ENCODE measurements at regions not wholly inside any gene's neighbourhood (a gene's known extent, or its start where the extent isn't known, plus 50 kb on each side); places are given as distances from the start of the nearest gene placed in this dataset.
A peak's percentile ranks its signal among the peaks of the same experiment; 100 is the strongest.
"Not testable (repeated sequence)": the region's sequence is repeated elsewhere in the genome, so short reads cannot be mapped to it uniquely, and the experiment has no call there.

- DNase-seq (ENCODE audit: low read depth) = no peak
These were observed 656.9 kb upstream of the MIR17HG start for GRCh38 chr13:90690458-90691080.

- peak; percentile 83 for DNase-seq (ENCODE audit: low read depth)
These were observed 651.2 kb upstream of the MIR17HG start for GRCh38 chr13:90696254-90696653.

- DNase-seq (ENCODE audit: low read depth) = peak; percentile 56
These were observed 650.8 kb upstream of the MIR17HG start for GRCh38 chr13:90696656-90697055.

- DNase-seq (ENCODE audit: low read depth) = no peak
These were observed 647.1 kb upstream of the MIR17HG start for GRCh38 chr13:90700340-90700739.

- no peak for DNase-seq (ENCODE audit: low read depth)
These were observed 646.2 kb upstream of the MIR17HG start for GRCh38 chr13:90701264-90701663.

GRCh38 chr13:90702050-90702449 lies 645.4 kb upstream of the MIR17HG start:
- DNase-seq (ENCODE audit: low read depth) = no peak

GRCh38 chr13:90706631-90707030 lies 640.9 kb upstream of the MIR17HG start:
- DNase-seq (ENCODE audit: low read depth) = no peak

- DNase-seq (ENCODE audit: low read depth) = no peak
These were observed 639.4 kb upstream of the MIR17HG start for GRCh38 chr13:90708128-90708527.

- DNase-seq (ENCODE audit: low read depth) = no peak
These were observed 638.2 kb upstream of the MIR17HG start for GRCh38 chr13:90709319-90709718.

GRCh38 chr13:90710164-90710759 lies 637.2 kb upstream of the MIR17HG start:
- DNase-seq (ENCODE audit: low read depth) = no peak

- no peak for DNase-seq (ENCODE audit: low read depth)
These were observed 633.9 kb upstream of the MIR17HG start for GRCh38 chr13:90713441-90714133.

- no peak for DNase-seq (ENCODE audit: low read depth)
These were observed 632.0 kb upstream of the MIR17HG start for GRCh38 chr13:90715485-90715884.

- peak; percentile 86 for DNase-seq (ENCODE audit: low read depth)
These were observed 630.0 kb upstream of the MIR17HG start for GRCh38 chr13:90717451-90717936.

- DNase-seq (ENCODE audit: low read depth) = no peak
These were observed 628.0 kb upstream of the MIR17HG start for GRCh38 chr13:90719461-90719860.

GRCh38 chr13:90721937-90722336 lies 625.5 kb upstream of the MIR17HG start:
- no peak for DNase-seq (ENCODE audit: low read depth)

- DNase-seq (ENCODE audit: low read depth) = no peak
These were observed 624.1 kb upstream of the MIR17HG start for GRCh38 chr13:90723381-90723780.

GRCh38 chr13:90726375-90726774 lies 621.1 kb upstream of the MIR17HG start:
- DNase-seq (ENCODE audit: low read depth) = no peak

- DNase-seq (ENCODE audit: low read depth) = no peak
These were observed 615.4 kb upstream of the MIR17HG start for GRCh38 chr13:90732049-90732448.

GRCh38 chr13:90734497-90734896 lies 613.0 kb upstream of the MIR17HG start:
- not testable (repeated sequence) for DNase-seq (ENCODE audit: low read depth)

- DNase-seq (ENCODE audit: low read depth) = no peak
These were observed 608.6 kb upstream of the MIR17HG start for GRCh38 chr13:90738881-90739280.

GRCh38 chr13:90740099-90740498 lies 607.4 kb upstream of the MIR17HG start:
- DNase-seq (ENCODE audit: low read depth) = no peak

- DNase-seq (ENCODE audit: low read depth) = no peak
These were observed 605.1 kb upstream of the MIR17HG start for GRCh38 chr13:90742381-90742780.

GRCh38 chr13:90746230-90746629 lies 601.3 kb upstream of the MIR17HG start:
- peak; percentile 4 for DNase-seq (ENCODE audit: low read depth)

All from HT1080 (cell line).